GM12864 (cell line): ENCODE measurements at regions not wholly inside any gene's neighbourhood (a gene's known extent, or its start where the extent isn't known, plus 50 kb on each side); places are given as distances from the start of the nearest gene placed in this dataset.

Source experiments
- DNase-seq: peaks from one replicate; pipeline ENCODE4 v3.0.0-alpha.2; 2011; ENCODE audit warnings: low read depth
- H3K4me3 ChIP-seq: 2 replicates; pipeline ENCODE4 v1.5.1; 2011; ENCODE audit warnings: mild to moderate bottlenecking, low read depth, low read length, control low read depth
- TF ChIP-seq, protein P1 (sequence below): IDR thresholded peaks from 2 replicates; pipeline ENCODE4 v1.5.1; 2011; ENCODE audit warnings: low read depth, mild to moderate bottlenecking, moderate library complexity, low read length, control low read depth, inconsistent platforms; ENCODE audit errors: missing control alignments

DNA sequence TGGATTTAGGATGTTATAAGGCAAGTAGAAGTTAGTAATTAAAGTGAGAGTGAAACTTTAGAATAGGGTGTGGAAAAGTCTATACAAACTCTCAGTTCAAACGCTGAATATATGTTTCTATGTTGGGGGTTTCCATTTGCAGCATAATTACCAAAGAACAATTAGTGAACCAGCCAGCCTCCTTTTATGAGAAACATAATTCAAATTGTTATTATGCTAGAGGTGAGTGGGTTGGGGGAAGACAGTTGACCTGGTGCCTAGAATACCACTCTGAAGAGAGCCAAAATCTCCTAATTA is 435.8 kb downstream of the MDFIC start:
- H3K4me3 ChIP-seq = no peak overlapping the region
- no peak for DNase-seq
- TF ChIP-seq, protein P1, sequence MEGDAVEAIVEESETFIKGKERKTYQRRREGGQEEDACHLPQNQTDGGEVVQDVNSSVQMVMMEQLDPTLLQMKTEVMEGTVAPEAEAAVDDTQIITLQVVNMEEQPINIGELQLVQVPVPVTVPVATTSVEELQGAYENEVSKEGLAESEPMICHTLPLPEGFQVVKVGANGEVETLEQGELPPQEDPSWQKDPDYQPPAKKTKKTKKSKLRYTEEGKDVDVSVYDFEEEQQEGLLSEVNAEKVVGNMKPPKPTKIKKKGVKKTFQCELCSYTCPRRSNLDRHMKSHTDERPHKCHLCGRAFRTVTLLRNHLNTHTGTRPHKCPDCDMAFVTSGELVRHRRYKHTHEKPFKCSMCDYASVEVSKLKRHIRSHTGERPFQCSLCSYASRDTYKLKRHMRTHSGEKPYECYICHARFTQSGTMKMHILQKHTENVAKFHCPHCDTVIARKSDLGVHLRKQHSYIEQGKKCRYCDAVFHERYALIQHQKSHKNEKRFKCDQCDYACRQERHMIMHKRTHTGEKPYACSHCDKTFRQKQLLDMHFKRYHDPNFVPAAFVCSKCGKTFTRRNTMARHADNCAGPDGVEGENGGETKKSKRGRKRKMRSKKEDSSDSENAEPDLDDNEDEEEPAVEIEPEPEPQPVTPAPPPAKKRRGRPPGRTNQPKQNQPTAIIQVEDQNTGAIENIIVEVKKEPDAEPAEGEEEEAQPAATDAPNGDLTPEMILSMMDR = no peak

DNA sequence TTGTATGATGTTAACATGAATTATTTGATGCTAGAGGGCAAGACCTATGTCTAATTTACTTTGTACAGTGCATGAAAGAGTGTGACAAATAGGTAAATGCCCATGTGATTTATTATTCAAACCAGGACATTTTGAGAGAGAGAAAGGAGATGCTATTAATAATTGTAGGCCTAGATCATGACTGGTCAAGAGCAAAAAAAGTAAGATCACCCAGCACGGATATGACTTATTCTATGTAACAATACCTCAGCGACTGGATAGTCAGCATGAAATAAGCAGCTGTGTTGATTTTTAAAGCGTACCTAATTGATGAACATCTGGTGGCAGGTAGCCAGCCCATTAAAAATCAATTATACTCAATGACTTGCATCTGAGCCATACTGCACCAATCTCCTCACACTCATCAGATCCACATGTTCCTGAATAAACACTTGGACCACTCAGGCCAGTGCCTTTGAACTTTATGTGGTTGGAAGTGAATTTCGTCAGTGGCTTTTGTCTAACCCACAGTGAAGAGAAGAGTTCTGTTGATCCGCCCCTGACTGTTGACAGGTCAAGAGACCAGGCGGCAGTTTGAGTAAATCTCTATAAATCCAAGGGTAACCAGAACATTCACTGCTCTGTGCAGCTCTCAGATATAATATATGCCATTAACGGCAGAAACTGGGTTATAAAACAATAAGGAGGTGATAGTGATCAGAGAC is 435.3 kb downstream of the MDFIC start:
- no peak for DNase-seq

DNA sequence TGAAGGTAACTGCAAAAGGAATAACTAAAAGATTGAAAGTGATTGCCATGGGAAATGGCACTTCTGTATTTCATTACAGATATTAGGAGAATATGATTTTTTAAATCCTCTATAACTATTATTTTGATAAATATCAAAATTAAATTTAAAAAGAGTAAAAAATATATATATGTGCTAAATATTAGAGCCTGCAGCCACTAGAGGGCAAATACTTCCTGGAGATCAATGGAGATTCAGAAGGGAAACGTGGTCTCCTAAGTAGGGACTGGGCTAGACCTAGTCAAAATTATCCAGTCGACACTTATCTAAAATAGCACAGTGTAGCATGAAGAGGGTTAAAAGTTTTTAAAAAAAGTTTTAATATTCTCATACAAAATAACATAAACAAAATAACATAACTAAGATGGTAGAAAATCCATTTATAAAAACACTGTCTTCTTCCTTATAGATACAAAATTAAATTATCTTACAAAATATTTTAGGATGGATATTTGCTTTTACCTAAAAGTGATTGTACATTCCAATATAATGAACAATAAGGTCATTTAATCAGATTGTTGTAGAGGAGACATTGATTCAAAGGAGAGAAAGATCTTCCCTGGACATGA is 434.3 kb downstream of the MDFIC start:
- no peak overlapping the region for H3K4me3 ChIP-seq
- TF ChIP-seq, protein P1 = peak; percentile 42
- DNase-seq = no peak

More for the DNA sequence above, 435.3 kb downstream of the MDFIC start:
- TF ChIP-seq, protein P1 = no peak
- no peak overlapping the region for H3K4me3 ChIP-seq

DNA sequence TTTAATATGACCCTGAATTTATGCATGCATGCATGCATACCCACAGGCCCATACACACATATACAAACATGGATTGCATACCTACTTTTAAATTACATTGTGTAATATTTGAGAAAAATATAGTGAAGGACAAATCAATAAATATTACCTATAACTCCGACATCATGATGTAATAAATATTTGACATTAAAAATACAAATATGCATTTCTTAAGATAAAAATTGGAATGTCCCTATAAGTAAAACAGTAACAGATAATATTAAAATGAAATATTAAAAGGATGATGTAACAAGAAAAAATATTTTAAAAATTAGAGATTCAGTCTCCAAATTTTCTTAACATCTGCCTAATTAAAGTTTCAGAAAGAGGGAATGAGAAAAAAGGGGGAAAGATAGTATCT is 433.0 kb downstream of the MDFIC start:
- TF ChIP-seq, protein P1 = no peak
- H3K4me3 ChIP-seq = no peak overlapping the region
- DNase-seq = no peak

DNA sequence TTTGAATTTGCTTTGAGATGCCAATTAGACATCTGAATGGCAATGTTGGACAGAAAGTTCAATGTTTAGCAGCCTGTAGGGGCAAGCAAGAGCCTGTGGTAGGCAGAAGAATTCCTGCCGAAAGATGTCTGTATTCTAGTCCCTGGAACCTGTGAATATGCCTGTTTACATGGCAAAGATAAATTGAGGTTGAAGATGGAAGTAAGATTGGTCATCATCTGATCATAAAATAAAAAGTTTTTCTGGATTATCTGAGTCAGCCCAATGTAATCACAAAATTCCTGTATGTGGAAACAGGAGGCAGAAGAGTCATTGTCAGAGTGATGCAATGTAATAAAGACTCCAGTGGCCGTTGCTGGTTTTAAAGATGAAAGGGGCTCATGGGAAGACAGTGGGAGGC is 430.5 kb downstream of the MDFIC start:
- TF ChIP-seq, protein P1 = no peak
- DNase-seq = no peak
- no peak overlapping the region for H3K4me3 ChIP-seq

DNA sequence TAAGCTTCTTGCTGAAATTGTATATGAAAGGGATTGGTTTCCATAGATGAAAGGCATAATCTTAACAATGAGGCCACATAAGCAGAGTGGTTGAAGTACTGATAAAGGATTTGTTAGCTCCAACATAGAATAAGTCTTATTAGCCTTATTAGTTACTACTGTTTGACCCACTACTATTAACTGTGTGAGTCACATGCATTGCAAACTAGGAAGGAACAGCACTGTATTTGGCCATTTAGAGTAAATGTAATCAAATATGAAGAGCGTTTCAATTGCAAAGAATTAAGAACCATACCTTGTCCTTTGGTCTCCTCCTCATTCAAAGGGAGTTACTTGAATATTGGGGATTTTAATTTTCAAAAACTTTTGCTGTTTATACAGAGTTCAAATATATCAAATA is 428.9 kb downstream of the MDFIC start:
- DNase-seq = no peak
- TF ChIP-seq, protein P1 = no peak
- no peak overlapping the region for H3K4me3 ChIP-seq

DNA sequence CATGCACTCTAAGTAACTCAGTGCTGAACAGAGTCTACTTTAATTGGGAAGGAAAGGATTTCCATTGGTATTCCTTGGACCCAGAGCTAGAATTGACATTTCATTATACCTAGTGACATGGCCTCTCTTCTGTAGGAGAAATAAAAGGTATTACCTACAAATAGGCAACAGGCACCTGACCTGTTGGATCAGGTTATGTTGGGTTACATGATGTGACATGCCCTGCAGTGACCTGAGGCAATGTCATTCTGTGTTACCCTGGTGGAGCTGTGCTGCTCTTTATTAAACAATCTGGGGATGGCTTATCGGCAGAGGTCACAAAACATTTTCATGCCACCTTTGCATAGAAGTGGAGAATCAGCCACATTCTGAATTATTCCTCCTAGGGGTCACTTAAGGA is 427.7 kb downstream of the MDFIC start:
- no peak overlapping the region for H3K4me3 ChIP-seq
- DNase-seq = no peak
- TF ChIP-seq, protein P1 = no peak
